ENCODE measurements at regions not wholly inside any gene's neighbourhood (a gene's known extent, or its start where the extent isn't known, plus 50 kb on each side); places are given as distances from the start of the nearest gene placed in this dataset.

- TF ChIP-seq CTCF (IDR thresholded peaks at IDR 0.05) (no peak), EP300 (IDR thresholded peaks at IDR 0.05) (no peak), POLR2A (IDR thresholded peaks at IDR 0.05) (no peak)
Observed at GRCh38 chr12:113663396-113663795, 191.7 kb upstream of the LHX5 start.
